ENCODE measurements at regions not wholly inside any gene's neighbourhood (a gene's known extent, or its start where the extent isn't known, plus 50 kb on each side); places are given as distances from the start of the nearest gene placed in this dataset.

GRCh38 chr15:72888211-72888610 lies 104.7 kb upstream of the ADPGK start:
- H3K4me3 ChIP-seq (ENCODE audit: low read depth, low read length, poor library complexity, severe bottlenecking), result no peak overlapping the region

GRCh38 chr15:72887376-72887775 lies 103.8 kb upstream of the ADPGK start:
- no peak for DNase-seq (ENCODE audit: low spot score)
- ChIA-PET POLR2A (ENCODE audit: low non-redundant PET) (no interaction called here), CTCF (no interaction called here)
- Histone ChIP-seq H3K27me3 (replicated peaks; ENCODE audit: insufficient read depth, low read depth, low read length, poor library complexity) (no peaks in the 10 kb centered on the region), H3K4me3 (ENCODE audit: low read depth, low read length, poor library complexity, severe bottlenecking) (no peak overlapping the region), H3K27ac (ENCODE audit: low read depth, low read length, poor library complexity, severe bottlenecking) (no peak overlapping the region), H3K9me3 (ENCODE audit: low read depth, low read length, poor library complexity, severe bottlenecking) (peaks cover 5% of the 10 kb centered on the region), H3K4me1 (ENCODE audit: insufficient read depth, low read length, poor library complexity, severe bottlenecking) (no peaks in the 10 kb centered on the region), H3K36me3 (ENCODE audit: insufficient read depth, low read length, poor library complexity, severe bottlenecking) (no peaks in the 10 kb centered on the region)
- TF ChIP-seq CTCF (conservative IDR thresholded peaks at IDR 0.05; ENCODE audit: low read depth, low read length) (no peak), EZH2 (IDR thresholded peaks at IDR 0.05; ENCODE audit: borderline replicate concordance, low read depth, low read length, poor library complexity, severe bottlenecking) (no peak)
- BruUV-seq (replicated peaks), result no TSS peak
- intact Hi-C loops (cut with micrococcal nuclease; ENCODE audit: unreplicated experiment), result no loop called here

More at GRCh38 chr15:72888211-72888610, 104.7 kb upstream of the ADPGK start:
- DNase-seq (ENCODE audit: low spot score), result no peak
- Histone ChIP-seq H3K36me3 (ENCODE audit: insufficient read depth, low read length, poor library complexity, severe bottlenecking) (no peaks in the 10 kb centered on the region), H3K27me3 (replicated peaks; ENCODE audit: insufficient read depth, low read depth, low read length, poor library complexity) (no peaks in the 10 kb centered on the region), H3K9me3 (ENCODE audit: low read depth, low read length, poor library complexity, severe bottlenecking) (no peaks in the 10 kb centered on the region), H3K4me1 (ENCODE audit: insufficient read depth, low read length, poor library complexity, severe bottlenecking) (no peaks in the 10 kb centered on the region), H3K27ac (ENCODE audit: low read depth, low read length, poor library complexity, severe bottlenecking) (no peak overlapping the region)
- CTCF ChIA-PET, result no interaction called here
- intact Hi-C loops (cut with micrococcal nuclease; ENCODE audit: unreplicated experiment), result no loop called here
- BruUV-seq (replicated peaks), result no TSS peak
- TF ChIP-seq EZH2 (IDR thresholded peaks at IDR 0.05; ENCODE audit: borderline replicate concordance, low read depth, low read length, poor library complexity, severe bottlenecking), result no peak
- TF ChIP-seq CTCF (conservative IDR thresholded peaks at IDR 0.05; ENCODE audit: low read depth, low read length), result no peak
- POLR2A ChIA-PET (ENCODE audit: low non-redundant PET), result interaction anchor here (0.6 kb wide), 1 partner anchor 181 kb away, joined by 5 read pairs; no protein-coding TSS in a partner anchor

DNA sequence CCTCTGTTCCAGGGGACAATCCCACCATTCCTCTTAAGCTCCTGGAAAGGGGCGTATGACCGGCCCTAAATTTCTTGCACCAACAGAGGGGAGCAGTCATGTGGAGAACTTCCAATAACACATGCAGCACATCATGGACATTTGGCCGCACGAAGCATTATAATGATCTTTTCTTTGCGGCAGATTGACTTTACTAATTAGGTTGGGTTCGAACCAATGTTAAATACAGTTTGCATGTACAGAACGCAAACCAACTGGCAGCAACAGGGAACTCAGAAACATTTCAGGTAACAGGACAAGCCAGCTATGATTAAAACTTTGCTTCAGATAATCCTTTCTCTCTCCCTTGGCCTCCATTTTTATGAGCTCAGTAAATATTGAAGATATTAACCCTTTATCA lies 100.8 kb upstream of the ADPGK start:
- Histone ChIP-seq H3K9me3 (ENCODE audit: low read depth, low read length, poor library complexity, severe bottlenecking) (peaks cover 11% of the 10 kb centered on the region), H3K4me3 (ENCODE audit: low read depth, low read length, poor library complexity, severe bottlenecking) (no peak overlapping the region), H3K27ac (ENCODE audit: low read depth, low read length, poor library complexity, severe bottlenecking) (no peak overlapping the region), H3K27me3 (replicated peaks; ENCODE audit: insufficient read depth, low read depth, low read length, poor library complexity) (no peaks in the 10 kb centered on the region), H3K4me1 (ENCODE audit: insufficient read depth, low read length, poor library complexity, severe bottlenecking) (no peaks in the 10 kb centered on the region), H3K36me3 (ENCODE audit: insufficient read depth, low read length, poor library complexity, severe bottlenecking) (no peaks in the 10 kb centered on the region)
- DNase-seq (ENCODE audit: low spot score), result no peak
- intact Hi-C loops (cut with micrococcal nuclease; ENCODE audit: unreplicated experiment), result no loop called here
- ChIA-PET POLR2A (ENCODE audit: low non-redundant PET) (no interaction called here), CTCF (no interaction called here)
- no TSS peak for BruUV-seq (replicated peaks)
- TF ChIP-seq EZH2 (IDR thresholded peaks at IDR 0.05; ENCODE audit: borderline replicate concordance, low read depth, low read length, poor library complexity, severe bottlenecking) (no peak), CTCF (conservative IDR thresholded peaks at IDR 0.05; ENCODE audit: low read depth, low read length) (no peak)
